PFSK-1 (cell line): ENCODE measurements at regions not wholly inside any gene's neighbourhood (a gene's known extent, or its start where the extent isn't known, plus 50 kb on each side); places are given as distances from the start of the nearest gene placed in this dataset.

ENCODE experiments used
- POLR2AphosphoS5 ChIP-seq: IDR thresholded peaks from 2 replicates; pipeline ENCODE4 v1.6.1; 2012; ENCODE audit warnings: low read depth, mild to moderate bottlenecking, control low read depth, low read length, moderate library complexity
- TAF1 ChIP-seq: IDR thresholded peaks from 2 replicates; pipeline ENCODE4 v1.6.1; 2012; ENCODE audit warnings: low read length, control low read depth, borderline replicate concordance; ENCODE audit not compliant: insufficient read depth

GRCh38 chr10:44850356-44850934 lies 60.7 kb upstream of the TMEM72 start:
- TF ChIP-seq POLR2AphosphoS5, result no peak
- TF ChIP-seq TAF1, result no peak
